ENCODE measurements at regions not wholly inside any gene's neighbourhood (a gene's known extent, or its start where the extent isn't known, plus 50 kb on each side); places are given as distances from the start of the nearest gene placed in this dataset.

DNA sequence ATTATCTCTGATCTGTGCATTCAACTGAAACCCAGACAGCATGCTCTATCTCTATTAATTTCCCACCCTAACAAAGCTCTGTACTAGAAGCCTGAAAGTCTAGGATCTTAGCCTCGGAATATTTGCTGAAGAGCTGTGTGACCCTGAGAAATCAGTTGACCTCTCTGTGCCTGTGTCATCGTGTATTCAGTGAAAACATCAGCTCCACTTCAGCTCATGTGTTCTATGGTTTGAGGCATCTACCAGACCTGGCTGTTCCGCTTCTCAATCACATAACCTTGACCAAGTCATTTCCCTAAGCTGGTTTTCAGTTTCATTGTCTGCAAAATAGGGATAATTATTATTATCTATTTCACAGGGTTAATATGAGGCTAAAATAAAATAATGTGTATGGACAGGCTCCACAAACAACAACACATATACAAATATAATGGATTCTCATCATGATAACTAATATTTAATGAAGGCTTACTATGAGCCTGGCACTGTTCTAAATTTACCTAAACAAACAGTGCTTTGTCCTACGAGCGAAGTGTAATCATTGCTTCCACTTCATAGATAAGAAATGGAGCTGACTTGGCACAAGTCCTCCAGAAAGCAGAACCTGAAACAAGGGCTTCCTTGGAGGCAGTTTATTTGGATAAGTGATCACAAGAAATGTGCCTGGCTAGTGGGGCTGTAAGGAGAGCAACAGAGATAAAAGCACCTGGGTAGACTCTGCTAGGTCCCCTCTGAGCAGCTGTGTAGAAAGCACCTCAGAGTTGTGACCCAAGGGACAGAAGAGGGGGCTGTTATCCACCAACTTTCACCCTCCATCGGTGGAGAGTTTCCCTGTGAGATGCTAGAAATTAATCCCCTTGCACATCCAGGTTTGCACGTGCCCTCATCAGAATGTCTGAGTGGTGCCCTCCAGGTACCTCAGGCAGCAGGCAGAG is 356.9 kb downstream of the RAB28 start:
- intact Hi-C loops (cut with micrococcal nuclease; ENCODE audit: unreplicated experiment): no loop called here
- no peaks in the 10 kb centered on the region for H3K4me1 ChIP-seq (ENCODE audit: insufficient read depth, low read length, poor library complexity, severe bottlenecking)
- CTCF ChIA-PET: no interaction called here
- no peaks in the 10 kb centered on the region for H3K27me3 ChIP-seq (replicated peaks; ENCODE audit: insufficient read depth, low read depth, low read length, poor library complexity)
- TF ChIP-seq EZH2 (IDR thresholded peaks at IDR 0.05; ENCODE audit: borderline replicate concordance, low read depth, low read length, poor library complexity, severe bottlenecking) (no peak), CTCF (conservative IDR thresholded peaks at IDR 0.05; ENCODE audit: low read depth, low read length) (no peak)
- no TSS peak for BruUV-seq (replicated peaks)
- no peaks in the 10 kb centered on the region for H3K36me3 ChIP-seq (ENCODE audit: insufficient read depth, low read length, poor library complexity, severe bottlenecking)
- no peak for DNase-seq (ENCODE audit: low spot score)
- H3K4me3 ChIP-seq (ENCODE audit: low read depth, low read length, poor library complexity, severe bottlenecking): no peak overlapping the region
- no peaks in the 10 kb centered on the region for H3K9me3 ChIP-seq (ENCODE audit: low read depth, low read length, poor library complexity, severe bottlenecking)
- H3K27ac ChIP-seq (ENCODE audit: low read depth, low read length, poor library complexity, severe bottlenecking): no peak overlapping the region
- POLR2A ChIA-PET (ENCODE audit: low non-redundant PET): no interaction called here

GRCh38 chr4:13118633-13119032 is 365.5 kb downstream of the RAB28 start:
- ChIA-PET POLR2A (ENCODE audit: low non-redundant PET) (no interaction called here), CTCF (no interaction called here)
- Histone ChIP-seq H3K27me3 (replicated peaks; ENCODE audit: insufficient read depth, low read depth, low read length, poor library complexity) (no peaks in the 10 kb centered on the region), H3K27ac (ENCODE audit: low read depth, low read length, poor library complexity, severe bottlenecking) (no peak overlapping the region), H3K4me3 (ENCODE audit: low read depth, low read length, poor library complexity, severe bottlenecking) (no peak overlapping the region), H3K9me3 (ENCODE audit: low read depth, low read length, poor library complexity, severe bottlenecking) (no peaks in the 10 kb centered on the region), H3K4me1 (ENCODE audit: insufficient read depth, low read length, poor library complexity, severe bottlenecking) (no peaks in the 10 kb centered on the region), H3K36me3 (ENCODE audit: insufficient read depth, low read length, poor library complexity, severe bottlenecking) (no peaks in the 10 kb centered on the region)
- no peak for DNase-seq (ENCODE audit: low spot score)
- TF ChIP-seq CTCF (conservative IDR thresholded peaks at IDR 0.05; ENCODE audit: low read depth, low read length) (no peak), EZH2 (IDR thresholded peaks at IDR 0.05; ENCODE audit: borderline replicate concordance, low read depth, low read length, poor library complexity, severe bottlenecking) (no peak)
- intact Hi-C loops (cut with micrococcal nuclease; ENCODE audit: unreplicated experiment): no loop called here
- no TSS peak for BruUV-seq (replicated peaks)

- Histone ChIP-seq H3K27me3 (replicated peaks; ENCODE audit: insufficient read depth, low read depth, low read length, poor library complexity) (no peaks in the 10 kb centered on the region), H3K27ac (ENCODE audit: low read depth, low read length, poor library complexity, severe bottlenecking) (no peak overlapping the region), H3K9me3 (ENCODE audit: low read depth, low read length, poor library complexity, severe bottlenecking) (no peaks in the 10 kb centered on the region), H3K36me3 (ENCODE audit: insufficient read depth, low read length, poor library complexity, severe bottlenecking) (no peaks in the 10 kb centered on the region), H3K4me3 (ENCODE audit: low read depth, low read length, poor library complexity, severe bottlenecking) (no peak overlapping the region), H3K4me1 (ENCODE audit: insufficient read depth, low read length, poor library complexity, severe bottlenecking) (no peaks in the 10 kb centered on the region)
- POLR2A ChIA-PET (ENCODE audit: low non-redundant PET): no interaction called here
- intact Hi-C loops (cut with micrococcal nuclease; ENCODE audit: unreplicated experiment): no loop called here
- no TSS peak for BruUV-seq (replicated peaks)
- TF ChIP-seq EZH2 (IDR thresholded peaks at IDR 0.05; ENCODE audit: borderline replicate concordance, low read depth, low read length, poor library complexity, severe bottlenecking) (no peak), CTCF (conservative IDR thresholded peaks at IDR 0.05; ENCODE audit: low read depth, low read length) (no peak)
- CTCF ChIA-PET: no interaction called here
- no peak for DNase-seq (ENCODE audit: low spot score)
These were observed 367.0 kb downstream of the RAB28 start for GRCh38 chr4:13117185-13117584.

All from A673 (cell line).